OCI-LY1 (cell line): ENCODE measurements at regions not wholly inside any gene's neighbourhood (a gene's known extent, or its start where the extent isn't known, plus 50 kb on each side); places are given as distances from the start of the nearest gene placed in this dataset.

Source experiments
- H2AFZ ChIP-seq: fragments of 200-600 bp; sonication (generic), shearing (Covaris generic); 2 replicates; pipeline ENCODE4 v1.6.0; 2014; ENCODE audit warnings: antibody characterized with exemption, mild to moderate bottlenecking, low read length
- H3F3A ChIP-seq: fragments of 200-600 bp; sonication (generic), shearing (Covaris generic); 2 replicates; pipeline ENCODE4 v1.6.0; 2014; ENCODE audit warnings: mild to moderate bottlenecking, antibody characterized with exemption, low read length, moderate library complexity; ENCODE audit not compliant: insufficient read depth
- H3K27ac ChIP-seq: fragments of 200-600 bp; sonication (generic); 2 replicates; pipeline ENCODE4 v1.5.1; 2014; ENCODE audit warnings: low read length, mixed run types, mild to moderate bottlenecking, low read depth; ENCODE audit not compliant: poor library complexity, severe bottlenecking
- H3K27me3 ChIP-seq: fragments of 200-600 bp; sonication (generic); 2 replicates; pipeline ENCODE4 v1.6.0; 2014; ENCODE audit warnings: antibody characterized with exemption, mild to moderate bottlenecking, low read length, moderate library complexity; ENCODE audit not compliant: insufficient read depth
- H3K36me3 ChIP-seq: fragments of 200-600 bp; sonication (generic); 2 replicates; pipeline ENCODE4 v1.6.1; 2014; ENCODE audit warnings: mild to moderate bottlenecking, antibody characterized with exemption, low read length, moderate library complexity, mixed read lengths; ENCODE audit not compliant: insufficient read depth
- H3K4me1 ChIP-seq: fragments of 200-600 bp; sonication (generic); 2 replicates; pipeline ENCODE4 v1.5.1; 2014; ENCODE audit warnings: mild to moderate bottlenecking, low read length, moderate library complexity; ENCODE audit not compliant: insufficient read depth, severe bottlenecking
- H3K4me2 ChIP-seq: fragments of 200-600 bp; sonication (generic), shearing (Covaris generic); 2 replicates; pipeline ENCODE4 v1.6.1; 2014; ENCODE audit warnings: low read length
- H3K4me3 ChIP-seq: fragments of 200-600 bp; sonication (generic); 2 replicates; pipeline ENCODE4 v1.5.1; 2014; ENCODE audit warnings: low read length, low read depth, mild to moderate bottlenecking, mixed read lengths; ENCODE audit not compliant: poor library complexity, severe bottlenecking
- H3K79me2 ChIP-seq: fragments of 200-600 bp; shearing (Covaris generic); 2 replicates; pipeline ENCODE4 v1.6.1; 2016; ENCODE audit warnings: mixed run types, low read length, mixed read lengths; ENCODE audit not compliant: insufficient read depth
- H3K9ac ChIP-seq: fragments of 200-600 bp; sonication (generic), shearing (Covaris generic); 2 replicates; pipeline ENCODE4 v1.6.1; 2014; ENCODE audit warnings: mild to moderate bottlenecking, low read length, mixed read lengths
- H3K9me2 ChIP-seq: fragments of 200-600 bp; sonication (generic), shearing (Covaris generic); 2 replicates; pipeline ENCODE4 v1.6.1; 2014; ENCODE audit warnings: low read depth, mild to moderate bottlenecking, low read length, mixed read lengths
- H3K9me3 ChIP-seq: fragments of 200-600 bp; shearing (Covaris generic); 2 replicates; pipeline ENCODE4 v1.6.1; 2014; ENCODE audit warnings: low read length, mixed read lengths
- H4K20me1 ChIP-seq: fragments of 200-600 bp; sonication (generic), shearing (Covaris generic); 2 replicates; pipeline ENCODE4 v1.6.0; 2016; ENCODE audit warnings: mild to moderate bottlenecking, low read length; ENCODE audit not compliant: insufficient read depth
- EZH2 ChIP-seq: fragments of 200-600 bp; sonication (generic), shearing (Covaris generic); IDR thresholded peaks from 2 replicates; pipeline ENCODE4 v1.8.0; 2017; ENCODE audit warnings: borderline replicate concordance, mixed run types, mild to moderate bottlenecking, antibody characterized with exemption, low read length, moderate library complexity, mixed read lengths
- TF ChIP-seq, protein P1 (sequence below): fragments of 200-600 bp; sonication (generic), shearing (Covaris generic); IDR thresholded peaks from 2 replicates; pipeline ENCODE4 v1.5.1; 2017; ENCODE audit warnings: mild to moderate bottlenecking, antibody characterized with exemption, low read length, moderate library complexity, mixed read lengths

DNA sequence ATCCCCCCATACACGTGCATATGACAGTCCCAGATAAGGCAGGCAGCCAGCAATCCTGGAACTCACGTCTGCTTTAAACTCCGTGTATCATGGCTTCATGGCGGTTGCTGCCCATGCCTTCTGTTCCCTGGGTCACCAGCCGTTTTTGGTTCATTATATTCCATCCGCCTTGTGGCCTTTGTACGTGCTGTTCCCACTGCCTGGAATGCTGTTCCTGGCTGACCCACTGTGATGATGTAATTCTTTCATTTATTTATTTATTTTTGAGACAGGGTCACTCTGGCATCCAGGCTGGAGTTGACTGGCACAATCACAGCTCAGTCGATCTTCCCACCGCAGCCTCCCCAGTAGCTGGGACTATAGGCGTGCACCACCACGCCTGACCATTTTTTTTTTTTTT, 136.7 kb upstream of the GSE1 start:
- Histone ChIP-seq H2AFZ (no peak overlapping the region), H3K4me3 (no peak overlapping the region), H3K27me3 (peaks cover 3% of the 10 kb centered on the region), H3K9me3 (no peaks in the 10 kb centered on the region), H3K9me2 (no peaks in the 10 kb centered on the region), H4K20me1 (no peaks in the 10 kb centered on the region), H3K9ac (no peak overlapping the region), H3K4me2 (no peak overlapping the region), H3K36me3 (no peaks in the 10 kb centered on the region), H3K4me1 (peaks cover 10% of the 10 kb centered on the region), H3F3A (no peaks in the 10 kb centered on the region), H3K79me2 (no peaks in the 10 kb centered on the region), H3K27ac (no peak overlapping the region)
- no peak for TF ChIP-seq EZH2
- TF ChIP-seq, protein P1, sequence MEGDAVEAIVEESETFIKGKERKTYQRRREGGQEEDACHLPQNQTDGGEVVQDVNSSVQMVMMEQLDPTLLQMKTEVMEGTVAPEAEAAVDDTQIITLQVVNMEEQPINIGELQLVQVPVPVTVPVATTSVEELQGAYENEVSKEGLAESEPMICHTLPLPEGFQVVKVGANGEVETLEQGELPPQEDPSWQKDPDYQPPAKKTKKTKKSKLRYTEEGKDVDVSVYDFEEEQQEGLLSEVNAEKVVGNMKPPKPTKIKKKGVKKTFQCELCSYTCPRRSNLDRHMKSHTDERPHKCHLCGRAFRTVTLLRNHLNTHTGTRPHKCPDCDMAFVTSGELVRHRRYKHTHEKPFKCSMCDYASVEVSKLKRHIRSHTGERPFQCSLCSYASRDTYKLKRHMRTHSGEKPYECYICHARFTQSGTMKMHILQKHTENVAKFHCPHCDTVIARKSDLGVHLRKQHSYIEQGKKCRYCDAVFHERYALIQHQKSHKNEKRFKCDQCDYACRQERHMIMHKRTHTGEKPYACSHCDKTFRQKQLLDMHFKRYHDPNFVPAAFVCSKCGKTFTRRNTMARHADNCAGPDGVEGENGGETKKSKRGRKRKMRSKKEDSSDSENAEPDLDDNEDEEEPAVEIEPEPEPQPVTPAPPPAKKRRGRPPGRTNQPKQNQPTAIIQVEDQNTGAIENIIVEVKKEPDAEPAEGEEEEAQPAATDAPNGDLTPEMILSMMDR: no peak

GRCh38 chr16:85477801-85478363, 135.2 kb upstream of the GSE1 start:
- Histone ChIP-seq H3K4me2 (no peak overlapping the region), H3K9me3 (no peaks in the 10 kb centered on the region), H3K4me3 (no peak overlapping the region), H2AFZ (no peak overlapping the region), H4K20me1 (no peaks in the 10 kb centered on the region), H3K9ac (no peak overlapping the region), H3K4me1 (peaks cover 10% of the 10 kb centered on the region), H3F3A (no peaks in the 10 kb centered on the region), H3K9me2 (no peaks in the 10 kb centered on the region), H3K27me3 (peaks cover 3% of the 10 kb centered on the region), H3K27ac (no peak overlapping the region), H3K36me3 (no peaks in the 10 kb centered on the region), H3K79me2 (no peaks in the 10 kb centered on the region)
- TF ChIP-seq, protein P1: no peak
- no peak for TF ChIP-seq EZH2

- TF ChIP-seq, protein P1: peak; percentile 58
- no peak for TF ChIP-seq EZH2
- no peaks in the 10 kb centered on the region for H3F3A ChIP-seq
- no peak overlapping the region for H2AFZ ChIP-seq
- H4K20me1 ChIP-seq: no peaks in the 10 kb centered on the region
- H3K4me3 ChIP-seq: no peak overlapping the region
- no peak overlapping the region for H3K27ac ChIP-seq
- H3K9ac ChIP-seq: no peak overlapping the region
- H3K36me3 ChIP-seq: no peaks in the 10 kb centered on the region
- peaks cover 10% of the 10 kb centered on the region for H3K4me1 ChIP-seq
- no peak overlapping the region for H3K4me2 ChIP-seq
- H3K79me2 ChIP-seq: no peaks in the 10 kb centered on the region
- H3K27me3 ChIP-seq: peaks cover 10% of the 10 kb centered on the region
- no peaks in the 10 kb centered on the region for H3K9me3 ChIP-seq
- no peaks in the 10 kb centered on the region for H3K9me2 ChIP-seq
Observed at GRCh38 chr16:85479972-85480726, 133.0 kb upstream of the GSE1 start.
